Gastroesophageal sphincter (tissue), 4 donors: ENCODE measurements at regions not wholly inside any gene's neighbourhood (a gene's known extent, or its start where the extent isn't known, plus 50 kb on each side); places are given as distances from the start of the nearest gene placed in this dataset.

Experiments used
- ATAC-seq: fragments of 150-250 bp; one replicate; pipeline ENCODE4 v1.9.1; 2016; ENCODE audit warnings: mild to moderate bottlenecking, moderate library complexity
- H3K27ac ChIP-seq, 4 donors: fragments of 200-600 bp; sonication (generic) in 3 of 4; 1 replicate in 3 of 4; 2 replicates in 1 of 4; pipeline ENCODE4 v1.5.1; 2016 to 2019
- H3K27me3 ChIP-seq: fragments of 200-600 bp; sonication (generic); one replicate; pipeline ENCODE4 v1.5.1; 2019
- H3K36me3 ChIP-seq, 2 donors: fragments of 200-600 bp; sonication (generic); one replicate each; pipeline ENCODE4 v1.5.1; 2019; ENCODE audit warnings: control low read depth in 1 of 2
- H3K4me1 ChIP-seq, 3 donors: fragments of 200-600 bp; sonication (generic); 1 replicate in 2 of 3; 2 replicates in 1 of 3; pipeline ENCODE4 v1.5.1; 2016 to 2019; ENCODE audit warnings: control low read depth in 2 of 3
- H3K4me3 ChIP-seq, 2 donors: fragments of 200-600 bp; sonication (generic); one replicate each; pipeline ENCODE4 v1.5.1; 2019; ENCODE audit warnings: mild to moderate bottlenecking in 1 of 2, moderate library complexity in 1 of 2
- H3K9me3 ChIP-seq, 3 donors: fragments of 200-600 bp; sonication (generic); one replicate each; pipeline ENCODE4 v1.5.1; 2017 to 2019; ENCODE audit warnings: control low read depth in 2 of 3
- EP300 ChIP-seq: sonication (generic); formaldehyde crosslinking; IDR thresholded peaks from one replicate; pipeline ENCODE4 v1.6.1; 2017; ENCODE audit warnings: antibody characterized with exemption, mild to moderate bottlenecking
- POLR2A ChIP-seq, 2 donors: fragments of 450-650 bp; IDR thresholded peaks; one replicate each; pipeline ENCODE4 v1.6.1; 2017; ENCODE audit warnings: antibody characterized with exemption in 2 of 2, mild to moderate bottlenecking in 2 of 2, moderate library complexity in 1 of 2
- POLR2AphosphoS5 ChIP-seq: sonication (generic); formaldehyde crosslinking; IDR thresholded peaks from one replicate; pipeline ENCODE4 v1.6.1; 2017; ENCODE audit warnings: antibody characterized with exemption
- WGBS, 2 donors: methylation state at CpG; one replicate each; pipeline ENCODE4 v1.1.5; 2018; ENCODE audit warnings: low coverage in 1 of 2; 5-methylcytosine and 5-hydroxymethylcytosine counted together
- TF ChIP-seq, protein P1 (sequence below), 4 experiments: fragments of 200-600 bp in 2 of 4; fragments of 450-650 bp in 2 of 4; sonication (generic) in 1 of 4; IDR thresholded peaks; one replicate each; pipeline ENCODE4 v1.5.1; 2017 to 2019; ENCODE audit warnings: antibody characterized with exemption in 4 of 4, mild to moderate bottlenecking in 2 of 4, moderate library complexity in 2 of 4

DNA sequence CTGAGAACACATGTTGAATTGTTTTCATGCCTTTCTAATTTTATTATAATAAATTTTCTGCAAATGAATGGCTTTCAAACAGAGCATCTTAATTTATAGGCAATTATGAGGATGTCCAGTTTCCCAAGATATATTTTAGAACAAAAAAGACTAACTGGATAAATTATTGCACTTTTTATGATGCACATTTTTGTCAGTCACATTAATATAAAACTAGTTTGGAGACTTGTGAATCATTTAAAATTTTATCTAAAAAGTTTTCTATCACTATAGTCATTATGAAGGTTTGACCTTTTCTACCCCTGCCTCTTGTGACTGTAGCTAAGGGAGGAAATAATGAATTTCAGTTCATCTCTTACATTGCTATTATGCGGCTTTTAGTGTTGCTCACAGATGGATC is 393.8 kb downstream of the TAF11L14 start:
- Histone ChIP-seq H3K4me3 (no peak overlapping the region), H3K27ac (no peak overlapping the region), H3K36me3 (no peaks in the 10 kb centered on the region), H3K27me3 (no peaks in the 10 kb centered on the region), H3K4me1 (no peaks in the 10 kb centered on the region), H3K9me3 (no peaks in the 10 kb centered on the region)
- no peak for ATAC-seq
- TF ChIP-seq EP300 = no peak
- 44 to 50% methylated on average over 1 of the region's 1 CpG for WGBS, 2 donors

DNA sequence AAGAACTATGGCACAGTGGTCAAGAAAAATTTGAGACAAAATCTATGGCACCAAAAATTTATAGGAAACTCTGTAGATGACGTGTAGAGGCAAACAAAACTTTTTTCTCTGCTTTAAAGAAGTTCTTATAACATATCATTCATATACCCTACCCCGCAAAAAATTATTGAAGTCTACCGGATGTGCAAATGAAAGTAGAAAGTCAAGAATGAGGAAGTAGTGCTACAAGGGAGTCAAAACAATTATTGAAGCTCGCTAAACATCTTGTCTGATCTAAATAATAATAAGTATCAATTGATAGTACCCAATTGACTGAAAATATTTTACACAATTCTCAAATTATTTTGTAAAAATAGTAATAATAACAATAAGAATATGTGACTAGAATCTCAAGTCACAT is 398.5 kb downstream of the TAF11L14 start:
- Histone ChIP-seq H3K36me3 (no peaks in the 10 kb centered on the region), H3K9me3 (no peaks in the 10 kb centered on the region), H3K27ac (no peak overlapping the region), H3K27me3 (no peaks in the 10 kb centered on the region), H3K4me3 (no peak overlapping the region), H3K4me1 (no peaks in the 10 kb centered on the region)
- ATAC-seq = no peak
- 76 to 83% methylated on average over 4 of the region's 4 CpGs for WGBS, 2 donors
- no peak for TF ChIP-seq POLR2AphosphoS5

GRCh38 chr5:18036531-18036930 is 402.3 kb downstream of the TAF11L14 start:
- H3K27ac ChIP-seq = no peak overlapping the region
- ATAC-seq = no peak
- no peaks in the 10 kb centered on the region for H3K9me3 ChIP-seq
- H3K27me3 ChIP-seq = no peaks in the 10 kb centered on the region
- TF ChIP-seq POLR2AphosphoS5 (no peak), EP300 (no peak), POLR2A (IDR thresholded peaks at IDR 0.05) (no peak)
- TF ChIP-seq, protein P1, sequence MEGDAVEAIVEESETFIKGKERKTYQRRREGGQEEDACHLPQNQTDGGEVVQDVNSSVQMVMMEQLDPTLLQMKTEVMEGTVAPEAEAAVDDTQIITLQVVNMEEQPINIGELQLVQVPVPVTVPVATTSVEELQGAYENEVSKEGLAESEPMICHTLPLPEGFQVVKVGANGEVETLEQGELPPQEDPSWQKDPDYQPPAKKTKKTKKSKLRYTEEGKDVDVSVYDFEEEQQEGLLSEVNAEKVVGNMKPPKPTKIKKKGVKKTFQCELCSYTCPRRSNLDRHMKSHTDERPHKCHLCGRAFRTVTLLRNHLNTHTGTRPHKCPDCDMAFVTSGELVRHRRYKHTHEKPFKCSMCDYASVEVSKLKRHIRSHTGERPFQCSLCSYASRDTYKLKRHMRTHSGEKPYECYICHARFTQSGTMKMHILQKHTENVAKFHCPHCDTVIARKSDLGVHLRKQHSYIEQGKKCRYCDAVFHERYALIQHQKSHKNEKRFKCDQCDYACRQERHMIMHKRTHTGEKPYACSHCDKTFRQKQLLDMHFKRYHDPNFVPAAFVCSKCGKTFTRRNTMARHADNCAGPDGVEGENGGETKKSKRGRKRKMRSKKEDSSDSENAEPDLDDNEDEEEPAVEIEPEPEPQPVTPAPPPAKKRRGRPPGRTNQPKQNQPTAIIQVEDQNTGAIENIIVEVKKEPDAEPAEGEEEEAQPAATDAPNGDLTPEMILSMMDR (IDR thresholded peaks at IDR 0.05) = no peak
- H3K4me1 ChIP-seq = no peaks in the 10 kb centered on the region
- H3K36me3 ChIP-seq = no peaks in the 10 kb centered on the region
- H3K4me3 ChIP-seq = no peak overlapping the region
- 54 to 72% methylated on average over 2 of the region's 2 CpGs for WGBS, 2 donors

GRCh38 chr5:18037718-18038117 is 403.5 kb downstream of the TAF11L14 start:
- H3K36me3 ChIP-seq = no peaks in the 10 kb centered on the region
- TF ChIP-seq POLR2A (IDR thresholded peaks at IDR 0.05) (no peak), POLR2AphosphoS5 (no peak), EP300 (no peak)
- TF ChIP-seq, protein P1 (IDR thresholded peaks at IDR 0.05) = no peak
- no peak for ATAC-seq
- WGBS, 2 donors = 66 to 82% methylated on average over 2 of the region's 2 CpGs
- no peaks in the 10 kb centered on the region for H3K4me1 ChIP-seq
- H3K4me3 ChIP-seq = no peak overlapping the region
- H3K9me3 ChIP-seq = no peaks in the 10 kb centered on the region
- H3K27me3 ChIP-seq = no peaks in the 10 kb centered on the region
- no peak overlapping the region for H3K27ac ChIP-seq

DNA sequence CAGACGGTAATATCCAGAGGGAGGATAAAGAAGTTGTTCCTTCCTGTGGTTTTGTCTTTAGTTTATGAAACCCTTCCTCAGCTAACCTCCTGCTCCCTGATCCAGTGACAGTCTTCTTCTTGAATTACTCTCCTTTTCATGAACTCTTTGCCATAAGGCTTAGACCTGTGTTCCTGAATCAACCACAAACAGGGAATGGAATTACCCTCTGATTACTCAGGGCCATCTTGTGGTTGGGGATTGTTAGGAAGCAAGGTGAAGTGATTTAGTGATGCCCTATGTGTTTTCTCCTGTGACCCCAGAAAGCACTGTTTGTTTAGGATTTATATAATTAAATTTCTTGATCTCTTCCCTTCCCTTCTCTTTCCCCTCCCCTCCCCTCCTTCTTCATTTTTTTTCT is 409.1 kb downstream of the TAF11L14 start:
- Histone ChIP-seq H3K9me3 (no peaks in the 10 kb centered on the region), H3K4me1 (no peaks in the 10 kb centered on the region), H3K36me3 (no peaks in the 10 kb centered on the region), H3K27me3 (no peaks in the 10 kb centered on the region), H3K27ac (no peak overlapping the region), H3K4me3 (no peak overlapping the region)
- ATAC-seq = no peak
- TF ChIP-seq EP300 (no peak), POLR2A (IDR thresholded peaks at IDR 0.05) (no peak), POLR2AphosphoS5 (no peak)
- TF ChIP-seq, protein P1 (IDR thresholded peaks at IDR 0.05) = no peak
- 57 to 83% methylated on average over 1 of the region's 1 CpG for WGBS, 2 donors

GRCh38 chr5:18048449-18048848 is 414.2 kb downstream of the TAF11L14 start:
- no peak for ATAC-seq

More at GRCh38 chr5:18048449-18048848, 414.2 kb downstream of the TAF11L14 start:
- WGBS, 2 donors = 0 to 19% methylated on average over 2 of the region's 2 CpGs
- H3K4me1 ChIP-seq = no peaks in the 10 kb centered on the region
- no peak overlapping the region for H3K4me3 ChIP-seq
- no peaks in the 10 kb centered on the region for H3K36me3 ChIP-seq
- no peaks in the 10 kb centered on the region for H3K9me3 ChIP-seq
- no peaks in the 10 kb centered on the region for H3K27me3 ChIP-seq
- no peak overlapping the region for H3K27ac ChIP-seq
- TF ChIP-seq EP300 (no peak), POLR2A (IDR thresholded peaks at IDR 0.05) (no peak), POLR2AphosphoS5 (no peak)
- TF ChIP-seq, protein P1 (IDR thresholded peaks at IDR 0.05) = no peak
